ENCODE measurements at regions not wholly inside any gene's neighbourhood (a gene's known extent, or its start where the extent isn't known, plus 50 kb on each side); places are given as distances from the start of the nearest gene placed in this dataset.
"Not testable (repeated sequence)": the region's sequence is repeated elsewhere in the genome, so short reads cannot be mapped to it uniquely, and the experiment has no call there.

DNA sequence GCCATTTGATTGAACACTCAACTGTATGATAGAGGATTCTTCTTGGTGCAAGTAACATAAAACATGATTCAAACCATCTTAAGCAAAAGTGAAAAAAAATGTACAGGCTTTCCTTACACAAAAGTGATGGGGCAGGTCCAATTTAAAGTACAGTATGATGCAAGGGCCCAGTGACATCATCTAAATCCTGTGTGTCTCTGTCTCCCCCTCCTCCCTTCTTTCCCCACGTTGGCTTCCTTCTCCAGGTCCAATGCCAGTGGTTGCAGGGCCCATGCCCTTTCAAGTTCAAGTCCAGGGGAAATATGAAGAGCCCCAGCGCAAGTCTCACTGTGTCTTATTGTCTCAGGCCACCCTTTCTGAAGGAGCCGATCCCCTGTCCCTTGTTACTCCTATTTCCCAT is 332.3 kb downstream of the SHQ1 start:
- ChIA-PET CTCF (no interaction called here), POLR2A (no interaction called here)
- Mint-ChIP-seq H3K4me3 (no peak overlapping the region), H3K27ac (no peak overlapping the region), H3K36me3 (ENCODE audit: low read depth) (no peaks in the 10 kb centered on the region), H3K27me3 (no peaks in the 10 kb centered on the region), H3K9me3 (peaks cover 4% of the 10 kb centered on the region), H3K4me1 (peaks cover 13% of the 10 kb centered on the region)
- no peak for DNase-seq

DNA sequence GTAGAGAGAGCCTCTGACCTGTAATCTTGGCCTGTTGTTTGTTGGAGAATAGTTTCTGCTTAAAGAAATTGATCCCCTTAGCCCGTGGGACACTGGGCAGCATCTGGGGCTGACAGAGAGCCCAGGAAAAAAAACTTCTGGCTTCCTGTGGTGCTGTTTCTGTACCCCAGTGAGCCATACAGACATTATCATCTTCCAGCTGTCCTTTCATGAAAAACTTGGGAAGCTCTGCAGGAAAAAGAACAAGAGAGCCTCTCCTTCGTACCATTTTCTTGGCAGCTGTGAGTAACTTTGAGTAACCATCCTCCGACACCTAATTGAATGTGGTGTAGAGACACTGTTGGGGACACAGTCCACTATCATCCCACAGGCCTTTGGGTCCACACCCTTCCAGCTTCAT is 333.0 kb downstream of the SHQ1 start:
- Mint-ChIP-seq H3K9me3 (peaks cover 4% of the 10 kb centered on the region), H3K27ac (no peak overlapping the region), H3K4me3 (no peak overlapping the region), H3K36me3 (ENCODE audit: low read depth) (no peaks in the 10 kb centered on the region), H3K4me1 (peaks cover 7% of the 10 kb centered on the region), H3K27me3 (no peaks in the 10 kb centered on the region)
- ChIA-PET POLR2A (no interaction called here), CTCF (no interaction called here)
- DNase-seq: no peak

DNA sequence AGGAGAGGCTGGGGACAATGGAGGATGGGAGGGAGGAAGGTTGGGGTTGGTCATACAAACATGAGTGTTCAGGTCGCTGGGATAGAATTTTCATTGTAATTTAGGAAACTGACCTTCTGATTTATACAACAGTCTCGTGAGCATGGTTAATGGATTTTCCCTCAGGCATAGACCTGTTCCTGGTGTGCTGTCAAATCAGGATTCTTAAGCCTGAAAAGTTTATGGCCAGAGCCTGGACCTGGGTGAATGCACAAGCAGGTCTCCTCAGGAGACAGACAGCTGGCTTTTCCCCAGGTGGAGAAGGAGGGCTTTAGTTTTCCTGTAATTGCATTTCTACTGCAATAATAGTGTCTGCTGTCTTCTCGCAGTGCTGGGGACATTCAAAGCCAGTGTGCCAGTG is 338.0 kb downstream of the SHQ1 start:
- Mint-ChIP-seq H3K9me3 (no peaks in the 10 kb centered on the region), H3K36me3 (ENCODE audit: low read depth) (no peaks in the 10 kb centered on the region), H3K27ac (no peak overlapping the region), H3K4me3 (no peak overlapping the region), H3K4me1 (peaks cover 2% of the 10 kb centered on the region), H3K27me3 (no peaks in the 10 kb centered on the region)
- CTCF ChIA-PET: no interaction called here
- no peak for DNase-seq
- POLR2A ChIA-PET: no interaction called here

DNA sequence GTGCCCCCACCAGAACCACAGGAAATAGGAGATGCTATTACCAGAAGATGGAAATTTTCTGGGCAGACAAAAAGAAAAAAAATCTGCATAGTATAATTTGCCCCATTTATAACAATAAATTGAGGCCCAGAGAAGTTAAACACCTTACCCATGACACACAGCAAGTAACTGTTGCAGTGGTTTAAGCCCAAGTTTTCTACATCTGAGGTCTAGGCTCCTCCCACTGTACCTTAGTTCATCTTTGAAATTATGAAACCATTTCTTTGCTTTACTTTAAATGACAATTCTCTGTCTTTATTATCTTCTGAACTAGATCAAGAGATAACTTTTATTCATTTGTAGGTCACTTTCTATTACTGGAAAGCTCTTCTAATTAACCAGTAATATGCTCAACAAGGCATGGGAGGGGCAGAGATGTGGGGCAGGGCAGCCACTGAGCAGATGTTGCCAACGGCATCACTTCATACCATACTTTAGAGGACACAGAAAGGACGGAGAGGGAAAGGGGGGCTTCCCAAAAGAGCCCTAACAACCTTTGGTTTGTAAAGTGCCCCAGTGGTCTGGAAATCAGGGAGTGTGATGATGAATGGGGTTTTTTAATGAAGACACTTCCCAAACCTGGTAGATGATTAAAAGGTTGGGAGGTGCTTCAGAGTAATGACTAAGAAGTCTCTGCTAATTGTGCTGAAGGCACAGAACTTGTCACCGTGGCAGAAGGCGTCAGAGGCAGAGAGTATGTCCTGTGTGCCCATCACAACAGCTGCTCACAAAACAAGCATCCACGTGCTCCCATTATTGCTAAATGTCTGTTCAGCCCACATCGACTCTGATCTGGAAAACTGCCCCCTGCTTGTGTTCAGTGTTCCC is 342.5 kb downstream of the SHQ1 start:
- H3K27ac Mint-ChIP-seq: no peak overlapping the region
- DNase-seq: no peak
- H3K27me3 Mint-ChIP-seq: no peaks in the 10 kb centered on the region
- CTCF ChIA-PET: no interaction called here
- no peak overlapping the region for H3K4me3 Mint-ChIP-seq
- H3K9me3 Mint-ChIP-seq: peaks cover 1% of the 10 kb centered on the region
- H3K4me1 Mint-ChIP-seq: peaks cover 2% of the 10 kb centered on the region
- peaks cover 4% of the 10 kb centered on the region for H3K36me3 Mint-ChIP-seq (ENCODE audit: low read depth)
- POLR2A ChIA-PET: no interaction called here

DNA sequence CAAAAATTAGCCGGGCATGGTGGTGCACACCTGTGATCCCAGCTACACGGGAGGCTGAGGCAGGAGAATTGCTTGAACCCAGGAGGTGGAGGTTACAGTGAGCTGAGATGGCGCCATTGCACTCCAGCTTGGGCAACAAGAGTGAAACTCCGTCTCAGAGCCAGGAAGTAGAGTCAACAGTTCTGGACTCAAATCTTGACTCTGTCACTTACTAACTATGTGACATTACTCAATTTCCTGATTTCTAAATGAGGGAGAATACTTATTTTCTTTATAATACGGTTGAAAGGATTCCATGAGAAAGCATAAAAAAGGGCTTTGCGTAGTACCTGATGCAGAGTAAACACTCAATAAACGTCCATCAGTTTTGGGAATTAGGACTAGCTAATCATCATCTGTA is 350.7 kb downstream of the SHQ1 start:
- DNase-seq; CTCF ChIA-PET; H3K4me3 Mint-ChIP-seq; H3K4me1 Mint-ChIP-seq; H3K36me3 Mint-ChIP-seq (ENCODE audit: low read depth); H3K9me3 Mint-ChIP-seq; H3K27me3 Mint-ChIP-seq; H3K27ac Mint-ChIP-seq; POLR2A ChIA-PET: not testable (repeated sequence)

DNA sequence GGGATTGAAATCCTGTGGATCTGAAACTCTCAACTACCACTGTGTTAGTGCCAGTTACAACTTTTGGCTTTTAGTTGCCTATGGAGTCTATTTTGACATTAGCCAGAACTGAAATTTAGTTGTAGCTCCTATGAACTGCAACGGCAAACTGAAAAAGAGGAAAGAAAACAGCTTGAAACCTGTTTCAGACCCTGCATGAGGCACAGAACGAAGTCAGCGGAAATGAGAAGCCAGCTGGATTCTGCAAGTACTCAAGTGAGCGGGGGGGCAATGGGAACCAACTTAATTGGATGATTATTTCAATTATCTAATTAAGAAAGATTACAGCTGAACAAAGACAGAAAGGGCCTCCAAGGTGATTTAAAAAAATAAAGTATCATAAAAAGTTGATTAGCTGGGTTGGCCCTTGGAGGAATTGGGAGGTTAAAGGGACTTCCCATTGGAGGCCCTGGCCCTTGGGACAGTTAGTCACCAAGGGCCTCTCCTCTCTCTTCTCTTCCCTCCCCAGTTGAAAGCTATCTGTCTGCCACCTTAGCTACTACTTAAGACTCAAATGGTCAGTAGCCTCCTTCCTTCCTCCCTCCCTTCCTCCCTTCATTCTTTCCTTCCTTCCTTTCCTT is 352.1 kb downstream of the SHQ1 start:
- no peak overlapping the region for H3K27ac Mint-ChIP-seq
- POLR2A ChIA-PET: no interaction called here
- H3K4me3 Mint-ChIP-seq: no peak overlapping the region
- DNase-seq: no peak
- no peaks in the 10 kb centered on the region for H3K27me3 Mint-ChIP-seq
- H3K4me1 Mint-ChIP-seq: no peaks in the 10 kb centered on the region
- CTCF ChIA-PET: interaction anchor here (0.7 kb wide), 1 partner anchor 161 kb away, joined by 3 read pairs; no protein-coding TSS in a partner anchor
- peaks cover 5% of the 10 kb centered on the region for H3K9me3 Mint-ChIP-seq
- peaks cover 3% of the 10 kb centered on the region for H3K36me3 Mint-ChIP-seq (ENCODE audit: low read depth)

DNA sequence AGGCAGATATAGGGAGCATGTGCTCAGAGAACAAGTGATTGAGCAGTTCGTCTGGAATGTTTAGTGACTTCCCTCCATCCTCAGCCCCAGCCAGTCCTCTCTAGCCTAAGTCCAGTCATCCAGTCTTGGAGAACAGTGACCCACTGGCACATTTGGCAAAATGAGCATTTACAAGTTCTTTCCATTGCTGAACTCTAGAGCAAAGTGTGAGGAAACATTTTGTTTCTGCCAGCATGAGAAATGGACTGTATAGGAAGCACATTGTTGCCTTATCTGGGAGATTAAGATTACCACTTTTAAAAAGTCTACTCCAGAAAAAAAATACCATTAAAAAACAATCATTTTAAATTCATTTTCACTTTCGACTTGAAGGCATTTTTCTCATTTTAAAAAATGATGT is 353.6 kb downstream of the SHQ1 start:
- ChIA-PET POLR2A (no interaction called here), CTCF (no interaction called here)
- Mint-ChIP-seq H3K36me3 (ENCODE audit: low read depth) (peaks cover 3% of the 10 kb centered on the region), H3K9me3 (peaks cover 5% of the 10 kb centered on the region), H3K4me3 (no peak overlapping the region), H3K4me1 (no peaks in the 10 kb centered on the region), H3K27ac (no peak overlapping the region), H3K27me3 (no peaks in the 10 kb centered on the region)
- DNase-seq: no peak

DNA sequence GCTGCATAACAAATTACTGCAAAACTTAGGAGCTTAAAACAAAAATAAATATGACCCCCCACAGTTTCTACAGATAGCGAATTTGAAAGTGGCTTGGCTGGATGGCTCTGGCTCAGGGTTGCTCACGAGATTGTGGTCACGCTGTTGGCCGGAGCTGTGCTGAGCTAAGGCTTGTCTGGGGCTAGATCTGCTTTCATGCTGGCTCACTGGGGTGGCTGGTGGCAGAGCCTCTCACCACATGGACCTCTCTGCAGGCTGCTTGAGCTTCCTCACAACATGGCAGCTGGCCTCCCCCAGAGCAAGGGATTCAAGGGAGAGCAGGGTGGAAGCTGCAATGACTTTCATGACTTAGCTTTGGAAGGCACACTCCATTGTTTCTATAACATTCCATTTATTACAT is 354.1 kb downstream of the SHQ1 start:
- CTCF ChIA-PET: interaction anchor here (0.6 kb wide), 1 partner anchor 11 kb away, joined by 3 read pairs; no protein-coding TSS in a partner anchor
- POLR2A ChIA-PET: no interaction called here
- DNase-seq: no peak

DNA sequence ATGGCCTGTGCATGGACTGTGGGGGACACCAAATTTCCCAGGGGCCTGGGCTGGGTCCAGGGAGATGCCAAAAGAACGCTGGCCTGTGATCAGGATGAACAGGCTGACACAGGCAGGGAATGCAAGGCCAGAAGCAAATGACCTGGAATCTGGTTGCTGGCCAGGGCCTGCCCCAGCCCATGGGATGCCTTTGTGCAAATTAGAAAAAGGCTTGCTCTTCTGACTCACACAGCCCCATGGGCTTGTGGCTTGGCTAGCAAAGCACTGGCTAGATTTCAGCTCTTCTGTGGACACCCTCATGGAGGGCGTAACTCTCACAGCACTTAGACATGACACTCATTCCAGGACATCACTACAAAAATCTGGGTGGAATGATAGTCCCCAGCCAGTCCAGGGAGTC is 356.0 kb downstream of the SHQ1 start:
- peaks cover 10% of the 10 kb centered on the region for H3K4me1 Mint-ChIP-seq
- POLR2A ChIA-PET: no interaction called here
- CTCF ChIA-PET: interaction anchor here (1.2 kb wide), 1 partner anchor 21 kb away, joined by 3 read pairs; no protein-coding TSS in a partner anchor

More for the DNA sequence above, 354.1 kb downstream of the SHQ1 start:
- H3K27ac Mint-ChIP-seq: no peak overlapping the region
- H3K4me1 Mint-ChIP-seq: no peaks in the 10 kb centered on the region
- H3K9me3 Mint-ChIP-seq: peaks cover 5% of the 10 kb centered on the region
- peaks cover 3% of the 10 kb centered on the region for H3K36me3 Mint-ChIP-seq (ENCODE audit: low read depth)
- H3K27me3 Mint-ChIP-seq: no peaks in the 10 kb centered on the region
- no peak overlapping the region for H3K4me3 Mint-ChIP-seq

DNA sequence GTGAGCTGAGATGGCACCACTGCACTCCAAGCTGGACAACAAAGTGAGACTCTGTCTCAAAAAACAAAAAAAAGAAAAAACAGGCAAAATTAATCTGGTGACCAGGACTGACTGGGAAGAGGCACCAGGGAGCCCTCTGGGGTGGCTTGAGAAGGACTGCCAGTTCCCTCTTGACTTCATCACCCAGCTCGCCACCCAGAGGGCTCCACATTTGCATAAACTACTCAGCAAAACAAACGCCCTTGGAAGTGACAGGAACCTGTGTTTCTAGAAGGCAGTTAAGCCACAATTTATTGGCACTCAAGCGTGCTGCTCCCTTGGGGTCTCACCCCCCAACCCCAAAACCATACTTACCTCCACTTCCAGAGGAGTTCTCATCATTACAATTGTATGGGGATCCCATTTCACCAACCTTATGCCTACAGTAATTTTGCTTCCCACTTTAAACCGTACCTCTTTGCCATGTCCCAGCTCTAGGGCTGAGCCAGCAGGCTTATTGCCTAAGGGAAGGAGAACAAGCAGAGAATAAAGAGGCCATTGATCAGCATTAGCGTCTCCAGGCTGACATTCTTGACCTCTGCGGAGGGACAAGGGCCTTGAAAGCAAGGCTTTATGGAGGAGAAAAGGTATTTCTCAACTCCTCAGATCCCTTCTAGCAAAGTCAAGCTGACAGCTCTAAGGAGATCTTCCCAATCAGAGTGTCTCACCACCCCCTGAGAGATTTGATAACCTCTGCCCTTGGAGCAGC is 357.4 kb downstream of the SHQ1 start:
- peaks cover 2% of the 10 kb centered on the region for H3K9me3 Mint-ChIP-seq
- POLR2A ChIA-PET: no interaction called here
- no peak overlapping the region for H3K27ac Mint-ChIP-seq
- DNase-seq: no peak
- H3K4me1 Mint-ChIP-seq: peaks cover 18% of the 10 kb centered on the region
- CTCF ChIA-PET: interaction anchor here (0.8 kb wide), 1 partner anchor 18 kb away, joined by 3 read pairs; no protein-coding TSS in a partner anchor
- no peaks in the 10 kb centered on the region for H3K27me3 Mint-ChIP-seq
- peaks cover 3% of the 10 kb centered on the region for H3K36me3 Mint-ChIP-seq (ENCODE audit: low read depth)
- no peak overlapping the region for H3K4me3 Mint-ChIP-seq

More for the DNA sequence above, 356.0 kb downstream of the SHQ1 start:
- H3K4me3 Mint-ChIP-seq: no peak overlapping the region
- peaks cover 3% of the 10 kb centered on the region for H3K36me3 Mint-ChIP-seq (ENCODE audit: low read depth)
- DNase-seq: no peak
- peaks cover 2% of the 10 kb centered on the region for H3K9me3 Mint-ChIP-seq
- H3K27me3 Mint-ChIP-seq: no peaks in the 10 kb centered on the region
- H3K27ac Mint-ChIP-seq: no peak overlapping the region

DNA sequence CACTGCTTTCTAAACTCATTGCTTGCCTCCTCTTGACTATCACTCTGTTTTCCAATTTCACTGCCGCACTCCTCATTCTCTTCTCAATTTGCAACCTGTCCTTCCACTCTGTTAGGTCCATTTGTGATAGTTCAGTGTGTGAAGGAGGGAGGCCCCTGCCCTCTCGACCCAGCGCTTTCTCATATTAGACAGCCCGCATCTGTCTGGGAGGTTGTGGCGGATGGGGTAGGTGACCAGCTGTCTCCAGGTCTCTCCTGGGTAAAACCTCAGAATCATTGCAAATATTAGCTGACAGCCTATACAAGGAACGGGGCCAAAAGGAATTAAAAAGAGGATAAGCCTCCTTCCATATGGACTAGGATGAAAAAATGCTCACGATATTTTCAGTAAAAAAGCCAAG is 358.3 kb downstream of the SHQ1 start:
- CTCF ChIA-PET: interaction anchor here (0.8 kb wide), 1 partner anchor 17 kb away, joined by 3 read pairs; no protein-coding TSS in a partner anchor
- no peak overlapping the region for H3K4me3 Mint-ChIP-seq
- H3K27me3 Mint-ChIP-seq: no peaks in the 10 kb centered on the region
- peaks cover 25% of the 10 kb centered on the region for H3K4me1 Mint-ChIP-seq
- DNase-seq: no peak
- H3K27ac Mint-ChIP-seq: no peak overlapping the region
- POLR2A ChIA-PET: no interaction called here
- H3K36me3 Mint-ChIP-seq (ENCODE audit: low read depth): peaks cover 7% of the 10 kb centered on the region
- peaks cover 7% of the 10 kb centered on the region for H3K9me3 Mint-ChIP-seq

DNA sequence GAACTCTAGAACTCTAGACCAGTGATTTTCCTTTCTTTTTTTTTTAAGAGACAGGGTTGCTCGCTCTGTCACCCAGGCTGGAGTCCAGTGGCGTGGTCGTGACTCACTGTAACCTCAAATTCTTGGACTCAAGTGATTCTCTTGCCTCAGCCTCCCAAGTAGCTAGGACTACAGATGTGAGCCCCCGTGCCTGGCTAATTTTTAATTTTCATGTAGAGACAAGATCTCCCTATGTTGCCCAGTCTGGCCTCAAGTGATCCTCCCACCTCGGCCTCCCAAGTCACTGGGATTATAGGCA is 359.6 kb downstream of the SHQ1 start:
- peaks cover 30% of the 10 kb centered on the region for H3K4me1 Mint-ChIP-seq
- no peak overlapping the region for H3K27ac Mint-ChIP-seq
- ChIA-PET POLR2A (no interaction called here), CTCF (no interaction called here)
- no peaks in the 10 kb centered on the region for H3K27me3 Mint-ChIP-seq
- no peak for DNase-seq
- peaks cover 4% of the 10 kb centered on the region for H3K36me3 Mint-ChIP-seq (ENCODE audit: low read depth)
- H3K9me3 Mint-ChIP-seq: peaks cover 5% of the 10 kb centered on the region
- no peak overlapping the region for H3K4me3 Mint-ChIP-seq

DNA sequence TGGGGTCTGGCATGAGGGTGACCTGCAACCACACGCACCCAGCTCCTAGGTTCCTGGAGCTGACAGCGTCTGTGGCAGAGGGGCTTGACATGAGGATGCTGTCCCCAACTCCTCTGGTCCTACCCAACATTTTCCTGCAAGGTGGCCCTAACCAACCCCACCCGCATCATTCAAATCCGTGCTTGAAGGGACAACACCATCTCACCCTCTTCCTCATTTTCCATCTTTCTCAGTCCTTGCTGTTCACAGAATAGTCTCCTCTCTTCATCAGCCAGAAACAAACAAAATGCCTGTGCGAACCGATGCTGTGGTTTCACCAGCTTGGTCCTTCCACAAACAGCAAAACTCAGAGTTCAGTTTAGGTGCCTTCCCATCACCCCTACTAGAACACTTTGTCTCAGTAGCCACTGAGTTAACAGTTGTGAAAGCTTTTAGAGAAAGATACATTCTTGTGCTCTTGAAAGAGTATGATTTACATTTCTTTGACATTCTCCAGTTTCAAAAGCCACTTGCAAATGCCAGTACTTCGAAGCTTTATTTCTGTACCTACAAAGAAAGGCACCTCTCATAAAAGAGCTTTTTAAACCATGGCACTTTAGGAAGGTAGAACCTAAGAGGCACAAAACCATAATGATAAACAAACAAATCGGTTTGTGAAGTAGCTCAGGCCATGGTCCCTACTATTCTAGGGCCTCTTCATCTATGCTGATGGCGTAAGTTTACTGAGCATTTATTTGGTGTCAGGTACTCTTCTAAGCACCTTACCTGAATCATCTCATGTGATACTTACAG is 360.1 kb downstream of the SHQ1 start:
- Mint-ChIP-seq H3K4me3 (no peak overlapping the region), H3K27ac (no peak overlapping the region), H3K4me1 (peaks cover 34% of the 10 kb centered on the region), H3K27me3 (no peaks in the 10 kb centered on the region), H3K36me3 (ENCODE audit: low read depth) (peaks cover 4% of the 10 kb centered on the region), H3K9me3 (peaks cover 5% of the 10 kb centered on the region)
- ChIA-PET CTCF (no interaction called here), POLR2A (interaction anchor here (0.8 kb wide), 1 partner anchor 44 kb away, joined by 3 read pairs; no protein-coding TSS in a partner anchor)
- no peak for DNase-seq
